Naive thymus-derived CD4-positive, alpha-beta T cell (primary cell): ENCODE measurements at regions not wholly inside any gene's neighbourhood (a gene's known extent, or its start where the extent isn't known, plus 50 kb on each side); places are given as distances from the start of the nearest gene placed in this dataset.
A peak's percentile ranks its signal among the peaks of the same experiment; 100 is the strongest.
"Not testable (repeated sequence)": the region's sequence is repeated elsewhere in the genome, so short reads cannot be mapped to it uniquely, and the experiment has no call there.

Experiments
- ATAC-seq: fragments of 150-1000 bp; cut with Tn5 transposase; 2 replicates; pipeline ENCODE4 v1.10.0; 2021; ENCODE audit warnings: mild to moderate bottlenecking, moderate library complexity
- CTCF ChIA-PET: fragments of 350-600 bp; sonication (Branson Sonifier 250); formaldehyde crosslinking; loops from one replicate; lab custom pipeline; 2021; ENCODE audit warnings: antibody characterized with exemption; lab: Charles Lee
- POLR2A ChIA-PET: fragments of 350-600 bp; sonication (Branson Sonifier 250); formaldehyde crosslinking; loops from one replicate; lab custom pipeline; 2021; ENCODE audit warnings: antibody characterized with exemption, inconsistent platforms; lab: Charles Lee
- DNase-seq, 9 donors: peaks; one replicate each; pipeline versions ENCODE4 v3.0.0 to v3.0.0-alpha.2; 2020 to 2022; ENCODE audit warnings: mixed read lengths in 1 of 9
- H3K27ac ChIP-seq: one replicate; pipeline ENCODE4 v1.7.0; 2013; ENCODE audit warnings: mild to moderate bottlenecking, low read depth, low read length, moderate library complexity
- H3K27me3 ChIP-seq, 2 donors: one replicate each; pipeline ENCODE4 v1.7.0; 2013; ENCODE audit warnings: low read length in 2 of 2, mild to moderate bottlenecking in 2 of 2, moderate library complexity in 2 of 2; ENCODE audit not compliant: control insufficient read depth in 2 of 2, insufficient read depth in 2 of 2
- H3K36me3 ChIP-seq, 3 experiments: 1 replicate in 2 of 3; 2 replicates in 1 of 3; pipeline ENCODE4 v1.7.0; 2013; ENCODE audit warnings: low read length in 3 of 3, mild to moderate bottlenecking in 3 of 3, moderate library complexity in 1 of 3; ENCODE audit not compliant: insufficient read depth in 3 of 3, control insufficient read depth in 2 of 3
- H3K4me1 ChIP-seq, 2 donors: one replicate each; pipeline ENCODE4 v1.7.0; 2013; ENCODE audit warnings: low read length in 2 of 2, mild to moderate bottlenecking in 2 of 2, moderate library complexity in 1 of 2; ENCODE audit not compliant: control insufficient read depth in 2 of 2, insufficient read depth in 2 of 2
- H3K4me3 ChIP-seq: 2 replicates; pipeline ENCODE4 v1.7.0; 2013; ENCODE audit warnings: mild to moderate bottlenecking, low read length
- H3K9me3 ChIP-seq, 3 experiments: 1 replicate in 2 of 3; 2 replicates in 1 of 3; pipeline ENCODE4 v1.7.0; 2013; ENCODE audit warnings: low read length in 3 of 3; ENCODE audit not compliant: control insufficient read depth in 2 of 3
- H3K27ac Mint-ChIP-seq, 9 donors: one replicate each; pipeline ENCODE4 v1.8.0; 2020 to 2022; ENCODE audit warnings: mixed read lengths in 9 of 9, mild to moderate bottlenecking in 8 of 9, moderate library complexity in 5 of 9, inconsistent platforms in 2 of 9
- H3K27me3 Mint-ChIP-seq, 5 donors: one replicate each; pipeline ENCODE4 v1.8.0; 2021 to 2022; ENCODE audit warnings: mixed read lengths in 5 of 5, mild to moderate bottlenecking in 1 of 5
- H3K36me3 Mint-ChIP-seq, 5 donors: one replicate each; pipeline ENCODE4 v1.8.0; 2020 to 2022; ENCODE audit warnings: mixed read lengths in 5 of 5, mild to moderate bottlenecking in 3 of 5, inconsistent platforms in 1 of 5
- H3K4me1 Mint-ChIP-seq, 7 donors: one replicate each; pipeline ENCODE4 v1.8.0; 2020 to 2022; ENCODE audit warnings: mixed read lengths in 7 of 7, mild to moderate bottlenecking in 3 of 7, inconsistent platforms in 1 of 7
- H3K4me3 Mint-ChIP-seq, 10 donors: one replicate each; pipeline ENCODE4 v1.8.0; 2020 to 2022; ENCODE audit warnings: mild to moderate bottlenecking in 10 of 10, mixed read lengths in 10 of 10, moderate library complexity in 6 of 10, inconsistent platforms in 2 of 10
- H3K9me3 Mint-ChIP-seq, 11 donors: one replicate each; pipeline ENCODE4 v1.8.0; 2020 to 2022; ENCODE audit warnings: mixed read lengths in 11 of 11, mild to moderate bottlenecking in 4 of 11, inconsistent platforms in 1 of 11, moderate library complexity in 1 of 11
- intact Hi-C, 2 donors: fragments of 100-400 bp; cut with micrococcal nuclease; formaldehyde crosslinking; loops; one replicate each; pipeline ENCODE4 v1.15.1; 2023

GRCh38 chr2:95672500-95672899 is 80.7 kb downstream of the TRIM43 start:
- Mint-ChIP-seq H3K4me1 (peaks cover 6 to 17% (median 13%) of the 10 kb centered on the region in 7 donors), H3K27me3 (peaks cover 0 to 16% (median 10%) of the 10 kb centered on the region in 5 donors)
- H3K4me1 ChIP-seq, H3K4me3 ChIP-seq, ATAC-seq, H3K27ac ChIP-seq, H3K36me3 Mint-ChIP-seq, H3K27me3 ChIP-seq, H3K27ac Mint-ChIP-seq, H3K9me3 Mint-ChIP-seq, DNase-seq, CTCF ChIA-PET, POLR2A ChIA-PET, H3K4me3 Mint-ChIP-seq, H3K36me3 ChIP-seq, intact Hi-C loops, H3K9me3 ChIP-seq: not testable (repeated sequence)

GRCh38 chr2:95674186-95674585 is 82.4 kb downstream of the TRIM43 start:
- Histone ChIP-seq H3K27ac (no peak overlapping the region), H3K4me1 (no peaks in the 10 kb centered on the region), H3K27me3 (no peaks in the 10 kb centered on the region), H3K4me3 (no peak overlapping the region), H3K9me3 (no peaks in the 10 kb centered on the region), H3K36me3 (no peaks in the 10 kb centered on the region)
- ATAC-seq (no peak), DNase-seq (no peak)
- Mint-ChIP-seq H3K4me1 (peaks cover 0 to 9% (median 4%) of the 10 kb centered on the region in 7 donors), H3K36me3 (no peaks in the 10 kb centered on the region), H3K27ac (no peak overlapping the region), H3K9me3 (no peaks in the 10 kb centered on the region), H3K27me3 (peaks cover 0 to 22% (median 15%) of the 10 kb centered on the region in 5 donors), H3K4me3 (no peak overlapping the region)
- intact Hi-C loops = no loop called here
- ChIA-PET CTCF (no interaction called here), POLR2A (no interaction called here)

DNA sequence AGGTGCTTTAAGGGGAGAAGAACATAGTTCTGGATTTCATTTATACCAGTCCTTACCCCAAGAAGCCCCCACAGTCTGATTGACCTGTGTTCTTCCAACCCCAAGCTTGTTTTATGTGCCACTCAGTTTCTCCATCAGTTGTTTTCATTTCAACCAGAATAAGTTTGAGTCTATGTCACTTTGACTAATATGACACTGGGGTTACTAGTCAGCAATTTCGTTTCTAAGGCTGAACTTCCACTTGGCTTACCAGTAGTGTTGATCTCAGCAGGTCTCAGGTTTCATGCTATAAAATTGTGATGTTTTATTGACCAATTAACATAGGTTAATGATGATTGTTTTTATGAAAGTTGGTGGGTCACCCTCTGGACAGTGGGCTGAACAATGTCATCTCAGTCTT is 84.8 kb downstream of the TRIM43 start:
- H3K9me3 Mint-ChIP-seq, H3K27me3 ChIP-seq, POLR2A ChIA-PET, H3K4me1 Mint-ChIP-seq, H3K36me3 ChIP-seq, H3K4me3 Mint-ChIP-seq, intact Hi-C loops, ATAC-seq, H3K27ac ChIP-seq, H3K9me3 ChIP-seq, DNase-seq, H3K36me3 Mint-ChIP-seq, CTCF ChIA-PET, H3K4me3 ChIP-seq, H3K27ac Mint-ChIP-seq, H3K4me1 ChIP-seq: not testable (repeated sequence)
- peaks cover 0 to 34% (median 17%) of the 10 kb centered on the region in 5 donors for H3K27me3 Mint-ChIP-seq

DNA sequence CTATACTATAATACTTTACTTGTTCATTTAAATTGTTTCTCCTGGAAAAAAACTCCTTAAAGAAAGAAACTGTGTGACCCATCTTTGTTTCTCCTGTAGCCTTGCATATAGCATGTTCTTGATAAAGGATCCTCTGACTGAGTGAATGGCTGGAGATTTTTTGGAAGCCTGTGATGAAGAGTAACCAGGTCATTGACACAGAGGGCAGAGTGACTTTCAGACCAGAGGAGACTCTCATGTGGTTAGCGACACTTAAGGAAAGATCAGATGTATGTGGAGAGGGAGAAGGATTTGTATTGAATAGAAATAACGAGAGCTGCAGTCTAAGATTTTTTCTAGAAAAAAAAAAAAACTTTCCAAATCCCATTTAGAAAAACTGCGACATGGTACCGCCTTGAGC is 85.5 kb downstream of the TRIM43 start:
- Histone ChIP-seq H3K27ac (no peak overlapping the region), H3K9me3 (no peaks in the 10 kb centered on the region), H3K36me3 (no peaks in the 10 kb centered on the region), H3K4me1 (no peaks in the 10 kb centered on the region), H3K4me3 (no peak overlapping the region), H3K27me3 (no peaks in the 10 kb centered on the region)
- intact Hi-C loops = no loop called here
- Mint-ChIP-seq H3K27me3 (peaks cover 3 to 38% (median 20%) of the 10 kb centered on the region in 5 donors), H3K9me3 (peaks cover 0 to 3% (median 0%) of the 10 kb centered on the region in 11 donors), H3K27ac (no peak overlapping the region), H3K4me3 (no peak overlapping the region), H3K4me1 (peaks cover 0 to 5% (median 3%) of the 10 kb centered on the region in 7 donors), H3K36me3 (peaks cover 0 to 1% (median 0%) of the 10 kb centered on the region in 5 donors)
- POLR2A ChIA-PET = no interaction called here
- CTCF ChIA-PET = no interaction called here
- DNase-seq (no peak), ATAC-seq (no peak)

DNA sequence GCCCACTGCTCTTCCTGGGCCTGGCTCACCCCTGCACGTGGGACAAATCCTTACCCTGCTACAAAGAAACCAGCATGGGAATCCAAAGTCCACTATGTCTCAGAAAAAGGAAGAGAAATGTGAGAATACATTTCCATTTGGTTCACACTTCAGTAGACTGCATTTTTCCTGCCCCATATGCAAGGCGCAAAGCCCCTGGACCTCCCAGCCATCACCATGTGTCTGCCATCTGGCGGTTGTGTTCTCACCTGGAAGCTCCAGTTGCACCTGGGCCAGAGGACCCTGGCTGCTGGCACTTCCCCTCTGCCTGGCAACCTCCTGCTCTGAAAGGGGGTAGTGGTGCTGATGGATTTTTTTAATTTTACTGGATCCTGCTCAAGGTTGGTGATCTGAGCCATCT is 86.0 kb downstream of the TRIM43 start:
- H3K27ac Mint-ChIP-seq, H3K9me3 Mint-ChIP-seq, H3K4me1 ChIP-seq, ATAC-seq, H3K36me3 Mint-ChIP-seq, DNase-seq, H3K27me3 ChIP-seq, intact Hi-C loops, H3K4me3 ChIP-seq, CTCF ChIA-PET, H3K9me3 ChIP-seq, H3K27ac ChIP-seq, H3K36me3 ChIP-seq, H3K4me3 Mint-ChIP-seq, POLR2A ChIA-PET, H3K4me1 Mint-ChIP-seq: not testable (repeated sequence)
- H3K27me3 Mint-ChIP-seq = peaks cover 7 to 43% (median 24%) of the 10 kb centered on the region in 5 donors

DNA sequence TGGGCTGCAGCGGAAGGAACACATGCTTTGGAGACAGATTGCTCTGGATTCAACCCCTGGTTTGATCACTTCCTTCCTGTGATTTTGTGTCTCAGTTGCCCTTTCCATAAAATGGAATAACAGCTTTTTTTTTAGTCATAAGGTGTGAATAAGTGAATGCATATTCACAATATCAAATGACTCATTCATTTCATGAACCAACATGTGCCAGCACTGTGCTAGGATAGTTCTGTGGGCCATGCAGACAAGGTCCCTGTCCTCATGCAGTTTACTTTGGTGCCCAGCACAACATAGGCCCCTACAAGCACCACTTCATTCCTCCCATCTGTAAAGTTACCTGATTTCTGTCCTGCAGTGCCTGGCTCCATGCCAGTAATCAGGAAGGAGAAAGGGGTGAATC is 89.4 kb downstream of the TRIM43 start:
- not testable (repeated sequence) for H3K9me3 Mint-ChIP-seq, H3K9me3 ChIP-seq

DNA sequence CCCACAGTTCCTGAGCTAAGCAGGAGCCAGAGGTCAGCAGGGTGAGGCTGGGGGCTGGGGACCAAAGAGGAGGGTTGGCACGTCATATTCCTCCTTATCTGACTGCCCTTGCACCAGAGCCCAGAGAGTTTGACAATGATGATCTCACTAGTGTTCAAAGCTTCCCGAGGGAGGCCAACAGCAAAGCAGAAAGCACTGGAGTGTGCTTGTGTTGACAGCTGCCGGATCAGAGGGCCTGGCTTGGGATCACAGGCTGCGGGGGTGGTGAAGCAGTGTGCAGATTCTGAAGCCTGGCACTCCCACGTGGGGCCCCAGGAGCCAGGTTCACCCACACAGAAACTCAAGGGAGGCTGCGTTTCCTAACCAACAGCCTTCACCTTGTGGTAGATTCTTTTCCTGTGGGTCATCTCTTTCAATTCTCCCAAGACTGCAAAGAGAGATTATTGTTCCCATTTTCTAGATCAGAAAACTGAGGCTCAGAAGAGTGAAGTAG is 89.8 kb downstream of the TRIM43 start:
- H3K27ac ChIP-seq, H3K9me3 Mint-ChIP-seq, H3K36me3 Mint-ChIP-seq, DNase-seq, H3K27ac Mint-ChIP-seq, H3K27me3 ChIP-seq, CTCF ChIA-PET, H3K36me3 ChIP-seq, H3K9me3 ChIP-seq, intact Hi-C loops, H3K4me3 ChIP-seq, POLR2A ChIA-PET, ATAC-seq, H3K4me1 ChIP-seq: not testable (repeated sequence)
- H3K27me3 Mint-ChIP-seq = peaks cover 12 to 56% (median 36%) of the 10 kb centered on the region in 5 donors
- H3K4me1 Mint-ChIP-seq = peaks cover 10 to 17% (median 10%) of the 10 kb centered on the region in 7 donors
- H3K4me3 Mint-ChIP-seq = peak overlapping the region in 1 of 10 donors; percentile 88

More for the DNA sequence above, 89.4 kb downstream of the TRIM43 start:
- H3K27ac ChIP-seq, H3K4me3 ChIP-seq, H3K36me3 ChIP-seq, CTCF ChIA-PET, H3K36me3 Mint-ChIP-seq, intact Hi-C loops, DNase-seq, H3K27ac Mint-ChIP-seq, H3K27me3 ChIP-seq, ATAC-seq, H3K4me3 Mint-ChIP-seq, H3K4me1 ChIP-seq, POLR2A ChIA-PET: not testable (repeated sequence)
- Mint-ChIP-seq H3K4me1 (peaks cover 10 to 17% (median 10%) of the 10 kb centered on the region in 7 donors), H3K27me3 (peaks cover 12 to 56% (median 38%) of the 10 kb centered on the region in 5 donors)
